Fibroblast of peridontal ligament (primary cell): ENCODE measurements at regions not wholly inside any gene's neighbourhood (a gene's known extent, or its start where the extent isn't known, plus 50 kb on each side); places are given as distances from the start of the nearest gene placed in this dataset.
"Not testable (repeated sequence)": the region's sequence is repeated elsewhere in the genome, so short reads cannot be mapped to it uniquely, and the experiment has no call there.

Experiments
- DNase-seq: peaks from one replicate; pipeline ENCODE4 v3.0.0-alpha.2; 2010; ENCODE audit errors: extremely low read depth

DNA sequence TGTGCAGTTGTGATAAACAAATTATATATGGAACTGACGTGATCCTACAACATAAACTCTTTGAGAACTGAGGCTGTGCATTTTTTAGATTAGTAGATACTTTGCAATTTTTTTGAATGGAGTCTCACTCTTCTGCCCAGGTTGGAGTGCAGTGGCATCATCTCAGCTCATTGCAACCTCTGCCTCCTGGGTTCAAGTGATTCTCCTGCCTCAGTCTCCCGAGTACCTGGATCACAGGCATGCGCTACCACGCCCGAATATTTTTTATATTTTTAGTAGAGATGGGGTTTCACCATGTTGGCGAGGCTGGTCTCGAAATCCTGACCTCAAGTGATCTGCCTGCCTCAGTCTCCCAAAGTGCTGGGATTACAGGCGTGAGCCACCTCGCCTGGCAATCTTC, 145.9 kb downstream of the POTEH start:
- not testable (repeated sequence) for DNase-seq

- not testable (repeated sequence) for DNase-seq
Observed at GRCh38 chr22:15849772-15850171, 159.9 kb downstream of the POTEH start.

GRCh38 chr22:15853716-15854373, 164.0 kb downstream of the POTEH start:
- not testable (repeated sequence) for DNase-seq

DNA sequence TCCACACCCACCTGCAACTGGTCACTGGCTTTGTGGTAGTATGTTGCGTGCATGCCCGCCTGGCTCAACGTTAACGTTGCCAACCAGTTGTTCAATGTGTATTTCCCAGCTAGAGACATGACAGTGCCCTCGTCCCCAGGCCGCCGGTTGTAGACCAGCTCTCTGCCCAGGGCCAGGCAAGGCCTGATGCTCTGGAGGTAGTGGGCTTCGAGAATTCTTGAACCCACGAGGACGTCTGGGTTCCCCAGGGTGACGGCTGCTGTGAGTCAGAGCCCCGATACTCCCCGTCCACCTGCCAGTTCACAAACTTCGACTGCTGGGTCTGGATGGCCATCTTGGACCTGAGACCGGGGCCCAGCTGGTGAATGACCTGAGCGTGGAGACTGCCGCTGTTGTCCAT, 164.6 kb downstream of the POTEH start:
- not testable (repeated sequence) for DNase-seq

GRCh38 chr22:15854978-15855377, 165.2 kb downstream of the POTEH start:
- not testable (repeated sequence) for DNase-seq

GRCh38 chr22:15880926-15881325, 191.1 kb downstream of the POTEH start:
- DNase-seq, result not testable (repeated sequence)

DNA sequence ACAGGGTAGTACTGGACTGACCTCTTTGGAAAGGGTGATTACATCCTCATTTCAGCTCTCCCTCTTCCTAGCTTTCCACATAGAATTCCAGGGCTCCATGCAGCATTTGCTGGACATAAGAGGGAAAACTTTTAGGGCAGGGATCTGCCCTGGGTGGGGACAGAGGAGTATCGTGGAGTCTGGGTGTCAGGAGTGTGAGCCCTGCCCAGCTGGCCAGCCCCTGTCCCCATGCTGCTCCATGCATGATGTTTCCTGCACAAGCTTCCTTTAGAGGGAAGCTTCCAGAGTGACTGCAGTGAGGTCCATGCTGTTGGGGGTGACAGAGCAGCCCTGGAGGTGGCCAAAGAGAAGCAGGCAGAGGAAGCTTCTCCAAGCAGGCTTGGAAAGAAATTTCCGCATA, 214.5 kb downstream of the POTEH start:
- DNase-seq, result not testable (repeated sequence)

- DNase-seq, result not testable (repeated sequence)
Observed at GRCh38 chr22:15911704-15912103, 221.9 kb downstream of the POTEH start.

GRCh38 chr22:15919120-15919519, 229.3 kb downstream of the POTEH start:
- DNase-seq, result not testable (repeated sequence)

DNA sequence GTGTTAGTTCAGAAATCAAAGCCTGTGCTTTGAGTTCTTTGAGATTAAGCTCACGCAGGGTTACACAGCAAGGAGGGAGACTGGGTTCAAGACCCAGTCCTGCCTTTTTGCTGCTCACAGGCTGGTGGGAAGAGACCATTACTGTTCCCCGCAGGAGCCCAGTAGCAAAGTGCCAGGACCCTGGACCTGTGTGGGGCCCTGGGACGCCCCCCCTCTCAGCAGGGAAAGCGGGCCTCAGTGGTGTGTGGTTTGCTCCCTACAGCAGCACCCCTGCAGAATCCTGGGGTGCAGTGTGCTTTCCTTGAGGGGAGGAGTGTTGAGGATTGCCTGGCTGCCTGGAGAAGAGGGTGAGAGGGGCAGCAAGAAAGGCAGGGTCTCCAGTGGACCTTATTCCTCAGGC, 231.1 kb downstream of the POTEH start:
- not testable (repeated sequence) for DNase-seq

DNA sequence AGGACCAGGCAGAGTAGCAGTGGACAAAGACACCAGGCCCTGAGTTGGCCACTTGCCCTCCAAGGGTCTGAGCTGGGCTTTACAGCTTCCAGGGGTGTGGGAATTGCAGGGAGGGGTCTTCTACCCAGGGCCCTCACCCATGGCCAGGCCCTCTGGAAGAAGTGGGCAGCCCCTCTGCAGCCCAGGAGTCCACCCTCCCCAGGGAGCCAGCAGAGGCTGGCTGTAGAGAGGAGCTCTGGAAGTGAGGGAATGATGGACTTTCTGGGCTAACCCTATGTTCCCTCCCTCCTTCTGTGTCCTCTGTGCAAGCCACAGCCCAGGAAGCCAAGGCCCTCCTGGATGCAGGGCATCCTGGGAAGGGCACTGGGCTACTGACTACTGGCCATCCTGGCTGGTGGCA, 232.3 kb downstream of the POTEH start:
- DNase-seq, result not testable (repeated sequence)

DNA sequence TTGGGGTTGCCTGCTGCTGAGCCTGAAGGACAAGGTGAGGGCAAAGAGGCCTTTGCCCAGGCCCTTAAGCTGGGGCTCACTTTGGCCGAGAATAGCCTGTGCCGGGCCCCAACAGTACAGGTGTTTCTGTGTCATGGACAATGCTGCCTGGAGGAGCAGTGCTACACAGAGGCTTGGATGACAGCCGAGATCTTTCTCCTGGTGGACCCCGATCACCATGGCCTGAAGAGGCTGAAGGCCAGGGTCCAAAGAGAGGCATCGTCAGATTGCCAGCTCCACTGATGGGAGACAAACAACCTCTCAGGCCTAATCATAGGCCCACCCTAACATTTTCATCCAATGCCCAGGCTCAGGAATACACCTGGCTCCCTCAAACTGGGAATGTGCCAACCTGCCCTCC, 232.8 kb downstream of the POTEH start:
- not testable (repeated sequence) for DNase-seq

GRCh38 chr22:15924820-15925219, 235.0 kb downstream of the POTEH start:
- not testable (repeated sequence) for DNase-seq

- not testable (repeated sequence) for DNase-seq
Observed at GRCh38 chr22:15927172-15927571, 237.3 kb downstream of the POTEH start.
